ENCODE measurements at regions not wholly inside any gene's neighbourhood (a gene's known extent, or its start where the extent isn't known, plus 50 kb on each side); places are given as distances from the start of the nearest gene placed in this dataset.

DNA sequence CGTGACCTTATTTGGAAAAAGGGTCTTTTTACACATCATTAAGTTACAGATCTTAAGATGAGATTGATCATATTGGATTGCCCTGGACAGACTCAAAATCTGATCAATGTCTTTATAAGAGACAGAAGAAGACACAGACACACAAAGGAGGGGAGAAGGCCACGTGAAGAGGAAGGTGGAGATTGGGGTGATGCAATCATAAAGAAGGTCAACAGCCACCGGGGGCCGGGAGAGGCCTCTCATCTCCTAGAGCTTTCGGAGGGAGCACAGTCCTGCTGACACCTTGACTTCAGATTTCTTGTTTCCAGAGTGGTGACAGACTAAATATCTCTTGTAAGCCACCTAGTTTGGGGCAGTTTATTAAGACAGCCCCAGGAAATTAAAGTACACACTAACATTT is 204.6 kb upstream of the CSF3R start:
- no peak for DNase-seq (ENCODE audit: low spot score)

DNA sequence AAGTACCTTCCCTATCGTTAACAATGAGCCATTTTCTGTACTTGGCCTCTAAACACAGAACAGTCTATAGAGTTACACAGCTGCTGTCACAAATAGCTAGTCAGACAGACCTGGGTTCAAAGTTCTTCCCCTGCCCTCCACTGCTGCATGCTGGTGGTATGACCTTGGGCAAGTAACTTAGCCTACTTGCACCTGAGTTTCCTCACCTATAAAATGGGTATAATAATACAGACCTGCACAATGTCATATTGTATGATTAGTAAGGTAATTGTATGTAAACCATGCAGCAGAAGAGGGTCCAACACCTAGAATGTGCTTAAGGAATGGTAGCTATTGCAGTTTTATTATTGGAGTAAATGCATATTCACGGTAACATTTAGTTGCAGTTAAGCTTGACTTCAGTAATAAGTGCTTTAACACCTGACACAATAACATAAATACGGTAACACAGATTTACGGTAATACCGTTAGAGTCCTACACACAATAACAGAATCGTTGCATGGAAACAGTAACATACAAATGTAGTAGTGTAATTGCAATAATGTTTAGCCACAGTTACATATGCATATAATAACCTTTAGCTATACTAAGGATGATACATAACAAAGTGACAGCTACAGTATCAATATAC is 193.3 kb upstream of the CSF3R start:
- no peak for DNase-seq (ENCODE audit: low spot score)

DNA sequence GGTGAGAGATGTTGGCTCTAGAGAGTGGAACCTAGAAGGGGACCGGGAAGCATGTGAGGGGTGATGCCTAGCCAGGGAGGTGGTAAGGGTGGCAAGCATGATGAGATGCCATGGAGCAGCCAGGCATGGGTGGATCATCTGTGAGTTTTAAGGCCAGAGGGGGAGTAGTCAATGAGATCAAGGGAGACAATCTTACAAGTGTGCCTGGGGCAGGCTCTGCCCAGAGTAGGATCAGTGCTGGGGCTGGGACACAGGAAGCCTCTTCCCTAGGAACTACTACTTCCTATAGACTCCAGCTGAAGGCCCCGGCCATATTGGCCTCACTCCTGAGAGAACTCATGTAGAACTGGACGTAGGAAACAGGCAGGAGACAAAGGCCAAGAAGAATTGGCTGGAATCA is 192.4 kb upstream of the CSF3R start:
- DNase-seq (ENCODE audit: low spot score), result no peak

DNA sequence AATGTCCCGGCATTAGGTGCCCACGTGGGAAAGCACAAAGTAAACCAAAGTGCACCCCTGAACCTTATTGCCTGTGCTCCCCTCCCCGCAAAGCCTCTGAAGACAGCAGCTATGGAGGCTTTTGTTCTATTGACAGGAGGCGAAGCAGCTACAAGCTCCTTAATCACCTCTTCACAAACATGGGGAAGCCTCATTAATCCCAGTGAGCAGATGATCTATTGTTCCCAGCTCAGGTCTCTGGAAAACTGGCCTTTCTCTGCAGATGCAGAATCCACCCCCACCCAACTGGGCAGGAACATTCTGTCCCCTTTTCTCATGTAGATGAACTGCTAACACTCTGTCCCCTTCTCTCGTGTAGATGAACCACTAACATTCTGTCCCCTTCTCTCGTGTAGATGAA is 190.5 kb upstream of the CSF3R start:
- no peak for DNase-seq (ENCODE audit: low spot score)

DNA sequence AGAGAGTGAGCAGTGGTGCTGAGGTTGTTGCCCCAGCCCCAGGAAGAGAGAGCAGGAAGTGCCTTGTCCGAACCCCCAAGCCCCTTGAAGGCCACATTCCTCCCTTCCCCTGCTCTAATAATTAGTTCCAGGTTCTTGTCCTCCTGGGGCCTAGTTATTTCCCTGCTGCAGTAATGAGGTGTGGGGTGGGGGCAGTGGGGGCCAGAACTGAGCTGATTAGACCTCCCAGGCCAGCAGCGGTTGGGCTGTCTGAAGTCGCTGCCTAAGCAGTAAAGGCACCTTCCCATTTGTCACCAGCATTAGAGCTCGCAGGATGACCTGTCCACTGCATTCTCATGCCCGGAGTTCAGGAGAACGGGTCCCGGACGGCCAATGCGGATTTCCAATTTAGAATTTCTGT is 186.5 kb upstream of the CSF3R start:
- DNase-seq (ENCODE audit: low spot score), result no peak

DNA sequence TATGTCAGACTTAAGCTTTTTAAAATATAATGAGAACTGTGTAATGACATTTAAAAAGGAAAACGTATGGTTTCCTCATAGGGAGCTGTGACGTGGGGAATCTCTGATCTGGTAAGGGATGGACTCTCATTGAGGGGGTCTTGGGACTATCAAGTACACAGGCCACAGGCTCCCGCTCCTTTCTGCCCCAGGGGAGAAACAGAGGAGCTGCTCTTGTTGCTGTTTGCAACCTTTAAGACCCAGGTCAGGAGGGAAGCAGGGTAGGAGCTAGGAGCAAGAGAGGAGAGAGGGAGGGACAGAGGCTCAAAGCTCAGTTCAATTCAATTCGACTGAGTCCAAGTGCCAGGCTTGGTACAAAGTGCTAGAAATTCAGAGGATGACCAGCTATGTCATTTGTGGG is 185.1 kb upstream of the CSF3R start:
- no peak for DNase-seq (ENCODE audit: low spot score)

DNA sequence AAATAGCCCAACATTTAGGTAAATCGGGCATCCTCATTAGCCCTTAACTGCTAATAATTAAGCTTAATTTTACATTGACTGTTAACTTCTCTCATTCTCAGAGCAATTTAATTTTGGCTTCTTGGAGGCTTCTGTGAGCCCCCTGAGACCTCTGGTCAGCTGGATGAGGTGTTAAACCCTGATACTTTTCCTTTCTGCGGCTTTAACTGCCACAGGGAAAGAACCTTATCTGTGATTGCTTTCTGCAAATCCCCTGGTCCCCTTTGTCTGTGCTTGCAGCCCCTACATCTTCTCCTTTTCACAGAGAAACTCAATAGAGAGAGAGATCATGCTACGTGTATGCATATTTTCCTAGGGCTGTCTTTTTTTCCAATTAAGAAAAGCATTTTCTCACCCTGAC is 184.5 kb upstream of the CSF3R start:
- DNase-seq (ENCODE audit: low spot score), result no peak

DNA sequence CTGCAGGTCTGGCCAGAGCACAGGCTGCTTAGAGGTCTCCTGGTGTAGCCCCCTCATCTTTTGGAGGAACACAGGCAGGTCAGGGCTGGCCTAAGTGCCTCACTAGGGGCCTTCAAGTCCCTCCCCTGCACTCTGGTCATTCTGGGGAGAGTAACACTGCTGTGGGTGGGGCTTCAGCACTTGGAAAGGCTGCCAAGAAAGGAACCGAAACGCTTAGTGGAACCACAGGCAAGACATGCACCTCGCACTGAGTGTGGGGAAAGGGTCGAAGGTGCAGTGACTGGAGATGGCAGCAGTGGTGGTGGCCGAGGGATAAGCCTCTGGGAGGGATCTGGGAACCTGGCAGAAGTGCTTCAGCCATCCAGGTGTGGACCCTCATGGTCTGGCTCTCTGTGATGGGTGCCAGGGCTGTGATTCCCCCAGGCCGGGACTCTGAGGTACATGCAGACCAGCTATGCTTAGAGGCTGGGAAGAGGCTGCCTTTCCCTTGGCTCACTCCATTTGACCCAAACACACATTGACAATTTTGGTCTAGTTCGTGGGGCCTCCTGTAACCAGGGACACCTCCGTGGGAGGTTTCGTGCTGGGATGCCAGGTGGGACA is 182.9 kb upstream of the CSF3R start:
- DNase-seq (ENCODE audit: low spot score), result no peak

DNA sequence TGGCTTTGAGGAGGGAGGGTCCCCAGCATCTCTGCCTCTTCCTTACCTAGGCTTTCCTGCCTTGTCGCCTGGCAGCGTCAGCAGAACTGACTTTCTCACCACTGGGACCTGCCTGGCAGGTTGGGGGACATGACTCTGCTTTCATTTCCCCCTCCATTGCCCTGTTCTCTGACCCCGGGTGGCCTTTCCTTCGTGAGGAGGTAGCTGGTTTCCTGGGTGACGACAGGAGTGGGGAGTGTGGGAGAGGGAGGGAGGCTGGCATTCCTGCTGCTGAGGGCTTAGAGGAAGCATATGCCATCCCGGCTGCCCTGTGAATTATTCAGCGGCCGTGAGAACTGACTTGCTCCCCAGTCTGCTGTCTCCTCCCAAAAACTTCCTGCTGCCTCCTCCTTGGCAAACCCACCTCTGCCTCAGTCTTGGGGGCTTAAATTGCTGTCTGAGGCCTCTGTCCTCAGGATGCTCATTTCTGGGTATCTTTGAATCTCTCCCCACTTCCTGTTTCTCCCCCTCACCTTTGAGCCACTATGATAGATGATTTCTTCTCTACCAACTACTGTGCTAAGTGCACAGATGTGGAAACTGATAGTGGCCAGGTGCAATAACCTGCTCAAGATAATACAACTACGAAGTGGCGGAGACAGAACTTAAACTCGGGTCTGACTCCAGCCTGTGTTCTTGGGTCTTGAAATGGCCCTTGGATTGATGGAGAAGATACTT is 182.0 kb upstream of the CSF3R start:
- no peak for DNase-seq (ENCODE audit: low spot score)

DNA sequence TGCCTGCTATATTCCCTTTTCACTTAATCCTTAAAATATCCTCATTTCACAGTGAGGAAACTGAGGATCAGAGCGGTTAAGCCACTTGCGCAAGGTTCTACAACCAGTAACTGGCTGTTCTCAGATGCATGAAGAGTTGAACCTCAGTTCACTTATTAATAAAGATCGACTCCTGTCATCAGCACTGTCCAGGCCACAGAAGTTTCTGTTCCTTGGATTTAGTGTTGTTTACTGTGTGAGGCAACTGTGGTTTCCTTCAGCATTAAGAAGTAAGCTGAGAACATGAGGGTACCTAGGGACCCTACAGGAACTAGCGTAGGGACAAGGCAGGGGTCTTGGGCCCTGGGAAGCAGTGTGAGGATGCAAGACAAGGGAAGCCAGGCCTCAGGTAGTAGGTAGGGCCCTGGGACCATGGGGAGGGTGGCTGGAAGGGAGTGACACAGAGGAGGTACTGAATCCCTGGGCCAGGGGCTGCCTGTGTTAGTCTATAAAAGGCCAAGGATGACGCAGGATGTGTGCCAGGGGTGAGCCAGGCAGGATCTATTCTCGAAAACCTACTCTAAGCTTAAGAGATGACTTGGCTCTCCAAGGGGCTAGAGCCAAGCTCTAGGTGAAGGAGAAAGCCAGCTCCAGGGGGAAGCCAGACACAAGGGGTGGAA is 181.2 kb upstream of the CSF3R start:
- no peak for DNase-seq (ENCODE audit: low spot score)

DNA sequence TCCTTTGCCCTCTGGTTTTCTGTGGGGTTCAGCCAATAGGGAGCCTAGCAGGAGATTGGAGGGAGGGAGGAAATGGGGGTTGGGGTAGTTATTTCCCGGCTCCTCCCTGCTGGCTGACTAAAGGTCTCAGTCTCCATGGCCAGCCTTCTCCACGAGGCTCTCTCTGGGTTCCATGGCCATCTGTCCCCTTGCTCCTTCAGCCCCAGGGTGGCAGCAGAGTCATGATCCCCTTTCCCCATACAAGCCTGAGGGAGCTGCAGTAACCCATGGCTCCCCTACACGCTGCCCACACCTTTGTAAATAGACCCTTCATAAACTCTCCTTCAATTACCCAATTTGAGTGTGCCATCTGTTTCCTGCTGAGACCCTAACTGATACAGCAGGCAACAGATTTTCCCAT is 176.1 kb upstream of the CSF3R start:
- DNase-seq (ENCODE audit: low spot score), result no peak

DNA sequence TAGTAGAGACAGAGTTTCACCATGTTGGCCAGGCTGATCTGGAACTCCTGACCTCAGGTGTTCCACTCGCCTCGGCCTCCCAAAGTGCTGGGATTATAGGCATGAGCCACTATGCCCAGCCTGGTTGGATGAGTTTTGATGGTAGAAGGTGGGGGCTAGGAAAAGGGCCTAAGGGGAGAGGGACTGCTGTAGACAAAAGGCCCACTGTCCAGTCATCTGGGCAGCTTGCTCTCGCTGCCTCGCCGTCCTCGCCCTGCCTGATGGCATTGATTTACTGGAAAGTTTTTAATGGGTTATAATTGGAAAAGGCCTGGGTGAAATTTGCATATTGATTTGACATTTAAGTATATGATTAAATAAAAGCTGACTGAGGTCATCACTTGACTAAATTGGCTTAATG is 175.1 kb upstream of the CSF3R start:
- DNase-seq (ENCODE audit: low spot score), result no peak

DNA sequence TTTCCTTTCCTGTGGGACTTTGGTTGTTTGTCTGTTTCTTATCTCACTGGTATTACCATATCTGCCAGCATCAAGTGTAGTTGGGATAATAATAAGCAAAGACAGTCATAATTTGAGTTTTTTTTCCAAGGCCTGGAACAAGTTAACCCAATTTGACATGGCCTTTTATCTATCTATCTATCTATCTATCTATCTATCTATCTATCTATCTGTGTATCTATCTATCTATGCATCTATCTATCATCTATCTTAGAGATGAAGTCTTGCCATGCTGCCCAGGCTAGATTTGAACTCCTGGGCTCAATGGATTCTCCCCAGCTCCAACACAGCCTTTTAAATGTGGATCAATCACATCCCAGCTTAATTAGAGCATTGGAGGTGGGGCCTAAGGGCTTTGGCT is 174.1 kb upstream of the CSF3R start:
- DNase-seq (ENCODE audit: low spot score), result no peak

DNA sequence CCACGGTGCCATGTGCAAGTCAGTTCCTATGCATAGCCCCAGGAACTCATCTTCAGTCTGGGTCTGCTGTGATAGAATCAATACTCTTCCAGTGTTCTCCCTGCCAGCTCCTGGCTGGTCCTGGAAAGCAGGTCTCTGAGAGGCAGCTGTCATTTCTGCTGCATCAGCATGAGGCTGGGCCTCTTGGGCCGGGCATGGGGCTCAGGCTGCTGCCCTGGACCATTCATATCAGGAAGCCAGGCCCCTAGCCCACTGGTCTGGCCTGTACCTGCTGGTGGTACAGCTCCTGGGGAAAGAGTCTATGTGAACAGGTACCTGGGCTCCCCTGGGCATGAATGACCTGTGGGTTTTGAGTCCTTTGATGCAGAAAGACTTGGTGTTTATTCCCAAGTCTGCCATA is 173.6 kb upstream of the CSF3R start:
- DNase-seq (ENCODE audit: low spot score), result no peak

DNA sequence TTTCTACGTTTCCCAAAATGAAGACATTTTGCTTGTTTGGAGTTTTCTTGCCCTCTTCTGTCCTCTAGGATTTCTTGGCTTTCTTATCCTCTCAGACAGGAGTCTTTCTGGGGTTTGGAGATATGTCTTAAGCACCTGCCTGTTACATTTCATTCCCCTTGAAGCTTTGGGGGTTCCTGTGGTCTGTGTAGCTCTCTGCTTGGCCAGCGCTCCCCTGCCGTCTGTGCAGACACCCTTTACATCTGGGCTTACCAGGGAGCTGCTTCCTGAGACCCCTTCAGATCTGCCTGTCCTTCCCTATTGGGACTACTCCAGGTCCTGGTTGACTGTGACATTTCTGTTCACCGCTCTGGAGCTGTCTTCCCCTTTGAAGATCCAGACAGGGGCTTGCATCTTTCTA is 171.9 kb upstream of the CSF3R start:
- DNase-seq (ENCODE audit: low spot score), result no peak

DNA sequence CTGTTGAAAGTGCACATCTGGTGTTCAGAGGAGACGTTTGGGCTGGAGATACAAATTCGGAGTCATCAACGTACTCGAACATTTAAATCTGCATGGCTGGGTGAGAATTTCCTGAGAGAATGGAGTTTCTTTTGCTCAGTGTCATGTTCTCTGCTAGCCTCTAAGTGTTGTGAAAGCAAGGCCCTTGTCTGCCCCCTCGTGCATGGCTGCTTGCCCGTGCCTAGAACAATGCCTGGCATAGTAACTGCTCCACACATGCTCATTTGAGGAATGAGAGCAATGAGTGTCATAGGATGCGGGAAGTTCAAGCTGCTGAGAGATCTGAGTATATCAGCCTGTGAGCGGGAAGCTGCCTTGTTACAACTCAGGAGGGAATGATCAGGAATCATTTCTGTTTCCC is 171.1 kb upstream of the CSF3R start:
- no peak for DNase-seq (ENCODE audit: low spot score)

DNA sequence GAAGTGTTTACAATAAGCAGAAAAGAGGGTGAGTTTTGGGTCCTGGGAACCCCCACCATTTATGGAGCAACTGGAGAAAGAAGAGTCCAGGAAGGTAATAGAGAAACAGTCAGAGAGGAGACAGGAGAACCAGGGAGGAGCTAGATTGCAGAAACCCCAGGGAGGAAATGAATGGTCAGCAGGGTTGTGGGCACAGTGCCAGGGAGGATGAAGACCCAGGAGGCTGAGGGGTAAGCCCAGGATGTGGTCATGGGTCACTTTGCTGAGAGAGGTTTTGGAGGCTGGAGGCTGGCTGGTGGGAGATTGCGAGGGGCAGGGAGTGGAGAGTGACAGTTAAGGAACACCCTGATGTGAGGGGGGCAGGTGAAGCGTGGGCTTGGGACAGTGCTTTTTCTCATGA is 169.9 kb upstream of the CSF3R start:
- DNase-seq (ENCODE audit: low spot score), result no peak

DNA sequence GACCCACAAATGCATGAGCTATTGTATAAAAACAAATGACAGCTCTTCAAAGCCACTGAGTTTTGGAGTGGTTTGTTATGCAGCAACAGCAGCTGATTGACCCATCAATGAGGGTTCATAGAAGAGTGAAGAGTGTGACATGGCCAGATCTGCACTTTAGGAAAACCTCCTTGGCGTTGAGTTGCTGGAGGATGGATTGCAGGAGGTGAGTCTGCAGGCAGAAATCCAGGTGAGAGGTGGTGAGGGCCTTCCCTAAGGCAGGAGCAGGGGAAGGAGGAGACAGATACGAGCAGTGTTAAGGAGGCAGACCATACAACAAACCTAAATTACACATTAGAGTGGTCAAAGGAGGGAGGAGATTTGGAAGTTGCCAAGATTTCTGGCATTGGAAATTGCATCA is 169.3 kb upstream of the CSF3R start:
- no peak for DNase-seq (ENCODE audit: low spot score)

DNA sequence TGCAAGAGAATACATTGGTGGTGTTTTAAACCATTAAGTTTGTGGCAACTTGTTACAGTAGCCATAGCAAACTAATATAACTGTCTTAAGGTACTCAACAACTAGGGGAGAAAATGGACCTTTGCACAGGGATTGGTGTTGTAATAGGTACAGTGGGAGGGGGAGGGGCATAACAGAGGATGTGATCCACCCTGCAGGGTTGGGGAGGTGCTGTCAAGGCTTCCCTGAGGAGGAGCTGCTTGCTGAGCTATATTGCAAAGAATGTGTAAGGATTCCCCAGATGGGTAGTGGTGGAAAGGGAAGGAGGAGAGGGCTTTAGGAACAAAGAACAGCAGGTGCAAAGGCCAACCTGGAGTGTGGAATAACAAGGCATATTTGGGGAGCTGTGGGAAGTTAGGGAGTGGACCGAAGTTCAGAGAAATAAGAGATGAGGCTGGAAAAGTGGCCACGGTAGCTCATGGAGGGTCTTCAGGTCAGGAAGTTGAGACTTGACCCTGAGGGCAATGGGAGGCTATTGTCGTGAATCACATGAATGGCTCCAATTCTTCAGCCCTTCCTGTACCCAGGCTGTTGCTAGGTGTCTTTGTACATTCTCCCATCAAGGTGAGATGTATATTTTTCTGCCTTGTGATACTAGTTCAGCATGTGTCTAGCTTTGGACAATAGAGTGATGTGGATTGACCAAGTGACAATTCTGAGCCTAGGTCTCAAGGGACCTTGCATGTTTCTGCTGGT is 168.6 kb upstream of the CSF3R start:
- no peak for DNase-seq (ENCODE audit: low spot score)

DNA sequence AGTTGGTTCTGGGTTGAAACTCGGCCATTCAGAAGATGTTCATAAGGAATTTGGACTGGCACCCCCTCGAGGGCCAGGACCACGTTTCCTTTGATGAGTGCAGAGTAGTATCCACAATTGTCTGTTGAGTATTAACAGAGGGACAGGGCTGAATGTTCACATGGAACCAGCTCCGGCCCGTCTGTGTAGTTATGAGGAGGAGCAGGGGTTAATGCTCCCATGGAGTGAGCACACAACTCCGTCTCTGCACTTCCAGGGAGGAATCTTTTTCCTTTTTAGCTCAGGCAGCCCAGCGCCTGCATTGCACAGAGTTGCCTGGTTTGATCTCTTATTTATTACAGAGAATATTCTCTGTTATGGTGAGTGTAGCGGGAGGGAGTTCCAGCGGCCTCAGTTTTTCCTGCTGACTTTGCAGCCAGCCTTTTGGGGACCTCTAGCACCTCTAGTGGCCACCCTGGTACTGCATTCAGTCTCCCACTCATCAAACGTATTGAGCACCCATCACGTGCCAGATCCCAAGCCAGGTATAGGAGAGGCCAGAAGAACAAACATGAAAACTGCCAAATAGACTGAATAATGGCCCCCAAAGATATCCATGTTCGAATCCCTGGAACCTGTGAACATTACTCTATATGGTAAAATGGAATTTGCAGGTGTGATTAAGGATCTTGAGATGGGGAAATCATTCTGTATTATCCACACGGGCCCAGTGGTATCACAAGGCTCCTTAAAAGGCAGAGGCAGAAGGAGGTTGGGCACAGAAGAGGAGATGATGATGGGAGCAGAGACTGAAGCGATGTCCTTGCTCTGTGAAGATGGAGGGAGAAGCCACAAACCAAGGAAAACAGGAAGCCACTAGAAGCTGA is 167.7 kb upstream of the CSF3R start:
- peak; percentile 51 for DNase-seq (ENCODE audit: low spot score)

DNA sequence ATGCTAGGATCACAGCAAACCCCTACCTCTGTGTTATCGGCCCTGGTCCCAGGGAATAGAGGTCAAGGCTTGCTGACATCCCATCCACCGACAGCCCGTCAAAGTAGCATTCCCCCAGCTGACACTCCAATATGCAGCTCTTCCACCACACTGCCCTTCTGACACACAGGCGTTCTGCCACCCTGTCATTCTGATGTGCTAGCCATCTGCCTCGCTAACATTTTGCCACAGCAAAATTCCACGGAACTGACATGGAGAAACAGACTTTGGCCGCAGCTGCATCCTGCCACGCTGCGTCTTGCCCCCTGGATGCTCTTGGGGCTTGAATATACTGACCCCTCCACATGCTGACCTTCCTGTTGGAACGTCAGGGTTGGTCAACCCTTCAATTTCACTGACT is 163.2 kb upstream of the CSF3R start:
- no peak for DNase-seq (ENCODE audit: low spot score)

Measured in SK-N-DZ (cell line).